SK-N-SH (cell line): ENCODE measurements at regions not wholly inside any gene's neighbourhood (a gene's known extent, or its start where the extent isn't known, plus 50 kb on each side); places are given as distances from the start of the nearest gene placed in this dataset.

Experiments used
- CTCF ChIA-PET: fragments of 300-600, 350-600 bp; formaldehyde crosslinking; extraction: SDS; loops from one replicate; lab custom pipeline; 2021; lab: Yijun Ruan, JAX
- POLR2A ChIA-PET: fragments of 350-600 bp; sonication (Branson Sonifier 250); formaldehyde crosslinking; extraction: SDS; loops from one replicate; lab custom pipeline; 2020; ENCODE audit warnings: antibody characterized with exemption, inconsistent platforms; lab: Yijun Ruan, JAX
- DNase-seq: peaks from one replicate; pipeline ENCODE4 v3.0.0; 2012
- H2AFZ ChIP-seq: fragments of 200-600 bp; sonication (generic); 2 replicates; pipeline ENCODE4 v1.8.1; 2016; ENCODE audit warnings: antibody characterized with exemption, mild to moderate bottlenecking, low read depth
- H3F3A ChIP-seq: fragments of 200-600 bp; sonication (generic); replicated peaks from 2 replicates; pipeline ENCODE3; 2016; ENCODE audit warnings: antibody characterized with exemption, mild to moderate bottlenecking; ENCODE audit not compliant: insufficient read depth
- H3K27ac ChIP-seq, 2 experiments: fragments of 200-500 bp in 1 of 2; fragments of 200-600 bp in 1 of 2; sonication (Bioruptor generic) in 1 of 2; sonication (generic), shearing (Covaris generic) in 1 of 2; 2 replicates each; pipeline versions ENCODE4 v1.5.1 to v1.6.1; 2014 to 2016; ENCODE audit warnings: low read depth in 2 of 2, inconsistent platforms in 1 of 2, low read length in 1 of 2, mild to moderate bottlenecking in 1 of 2, mixed read lengths in 1 of 2
- H3K27me3 ChIP-seq: fragments of 200-600 bp; sonication (generic), shearing (Covaris generic); 2 replicates; pipeline ENCODE4 v1.6.1; 2016; ENCODE audit warnings: mixed run types; ENCODE audit not compliant: insufficient read depth
- H3K36me3 ChIP-seq, 2 experiments: fragments of 200-500 bp in 1 of 2; fragments of 200-600 bp in 1 of 2; sonication (Bioruptor generic) in 1 of 2; sonication (generic) in 1 of 2; replicated peaks in 1 of 2; 2 replicates each; pipeline versions ENCODE3 to v1.5.1; 2014 to 2016; ENCODE audit warnings: low read length in 1 of 2, mild to moderate bottlenecking in 1 of 2; ENCODE audit not compliant: insufficient read depth in 2 of 2, control insufficient read depth in 1 of 2
- H3K4me1 ChIP-seq, 2 experiments: fragments of 200-500 bp in 1 of 2; fragments of 200-600 bp in 1 of 2; sonication (Bioruptor generic) in 1 of 2; sonication (generic), shearing (Covaris generic) in 1 of 2; 2 replicates each; pipeline versions ENCODE4 v1.5.1 to v1.6.1; 2014 to 2016; ENCODE audit warnings: low read depth in 1 of 2, low read length in 1 of 2, mixed run types in 1 of 2; ENCODE audit not compliant: insufficient read depth in 2 of 2, control insufficient read depth in 1 of 2
- H3K4me2 ChIP-seq: fragments of 200-600 bp; sonication (generic), shearing (Covaris generic); 2 replicates; pipeline ENCODE4 v1.6.1; 2017; ENCODE audit warnings: mixed run types
- H3K4me3 ChIP-seq, 2 experiments: fragments of 200-500 bp in 1 of 2; fragments of 200-600 bp in 1 of 2; sonication (Bioruptor generic) in 1 of 2; sonication (generic), shearing (Covaris generic) in 1 of 2; 2 replicates each; pipeline versions ENCODE4 v1.5.1 to v1.8.1; 2014 to 2016; ENCODE audit warnings: low read depth in 2 of 2, inconsistent platforms in 1 of 2, low read length in 1 of 2, mild to moderate bottlenecking in 1 of 2, mixed read lengths in 1 of 2, moderate library complexity in 1 of 2
- H3K79me2 ChIP-seq: fragments of 200-600 bp; sonication (generic); 2 replicates; pipeline ENCODE4 v1.8.1; 2017; ENCODE audit warnings: mild to moderate bottlenecking; ENCODE audit not compliant: insufficient read depth
- H3K9ac ChIP-seq: fragments of 200-600 bp; sonication (generic); 2 replicates; pipeline ENCODE4 v1.6.1; 2017; ENCODE audit warnings: mixed run types
- H3K9me2 ChIP-seq: fragments of 200-600 bp; sonication (generic); 2 replicates; pipeline ENCODE4 v1.6.1; 2017; ENCODE audit warnings: mixed run types
- H3K9me3 ChIP-seq: fragments of 200-600 bp; sonication (generic); 2 replicates; pipeline ENCODE4 v1.6.1; 2017; ENCODE audit warnings: mixed run types, mild to moderate bottlenecking, moderate library complexity
- H4K20me1 ChIP-seq: fragments of 200-600 bp; sonication (generic); 2 replicates; pipeline ENCODE4 v1.6.1; 2017; ENCODE audit warnings: mild to moderate bottlenecking, mixed run types; ENCODE audit not compliant: insufficient read depth
- EP300 ChIP-seq, 2 experiments: IDR thresholded peaks; 2 replicates each; pipeline versions ENCODE4 v1.4.0 to v1.6.1; 2012; ENCODE audit warnings: borderline replicate concordance in 1 of 2, low read depth in 1 of 2, low read length in 1 of 2
- EZH2phosphoT487 ChIP-seq: fragments of 200-600 bp; sonication (generic); IDR thresholded peaks from 2 replicates; pipeline ENCODE4 v1.6.1; 2017; ENCODE audit warnings: low read depth, mixed run types, mild to moderate bottlenecking, antibody characterized with exemption, moderate library complexity, borderline replicate concordance
- FOSL2 ChIP-seq: IDR thresholded peaks from 2 replicates; pipeline ENCODE4 v1.4.0; 2012; ENCODE audit warnings: low read depth, mild to moderate bottlenecking, moderate library complexity, borderline replicate concordance
- FOXJ3 ChIP-seq: sonication (generic); formaldehyde crosslinking; IDR thresholded peaks from 2 replicates; pipeline ENCODE4 v1.5.1; 2020; ENCODE audit warnings: mild to moderate bottlenecking, missing genetic modification reagents
- GABPA ChIP-seq: IDR thresholded peaks from 2 replicates; pipeline ENCODE4 v1.4.0; 2012; ENCODE audit warnings: low read depth, mild to moderate bottlenecking
- GATA2 ChIP-seq: sonication (generic); formaldehyde crosslinking; IDR thresholded peaks from 2 replicates; pipeline ENCODE4 v1.5.0; 2020; ENCODE audit warnings: mild to moderate bottlenecking, missing genetic modification reagents
- JUND ChIP-seq: IDR thresholded peaks from 2 replicates; pipeline ENCODE4 v1.4.0; 2012
- NFIC ChIP-seq: IDR thresholded peaks from 2 replicates; pipeline ENCODE4 v1.4.0; 2012; ENCODE audit warnings: borderline replicate concordance
- RAD21 ChIP-seq: IDR thresholded peaks from 2 replicates; pipeline ENCODE4 v1.6.1; 2012; ENCODE audit warnings: mild to moderate bottlenecking, low read length
- RCOR1 ChIP-seq: fragments of 150-350 bp; IDR thresholded peaks from 2 replicates; pipeline ENCODE4 v1.6.1; 2017; ENCODE audit warnings: antibody characterized with exemption, low read length
- RFX5 ChIP-seq: IDR thresholded peaks from 2 replicates; pipeline ENCODE4 v1.6.1; 2012; ENCODE audit warnings: mild to moderate bottlenecking, improper control_type of control experiment, low read length
- RXRA ChIP-seq: IDR thresholded peaks from 2 replicates; pipeline ENCODE4 v1.4.0; 2012; ENCODE audit warnings: low read depth, mild to moderate bottlenecking, borderline replicate concordance
- SMC3 ChIP-seq: IDR thresholded peaks from 2 replicates; pipeline ENCODE4 v1.6.1; 2012; ENCODE audit warnings: low read depth, low read length, improper control_type of control experiment
- WGBS: methylation state at CpG from one replicate; pipeline ENCODE4 v1.1.6; 2017; ENCODE audit warnings: low lambda C conversion rate; 5-methylcytosine and 5-hydroxymethylcytosine counted together
- TF ChIP-seq, protein P1 (sequence below): IDR thresholded peaks from 2 replicates; pipeline ENCODE4 v1.4.0; 2012; ENCODE audit warnings: low read depth
- TF ChIP-seq, protein P2 (sequence below): fragments of 150-350 bp; IDR thresholded peaks from 2 replicates; pipeline ENCODE4 v1.6.1; 2016; ENCODE audit warnings: mild to moderate bottlenecking, low read depth, low read length

- Histone ChIP-seq H3K4me2 (no peak overlapping the region), H3K9me2 (no peaks in the 10 kb centered on the region), H3K27me3 (no peaks in the 10 kb centered on the region), H3F3A (no peaks in the 10 kb centered on the region), H3K79me2 (no peaks in the 10 kb centered on the region), H3K4me1 (no peaks in the 10 kb centered on the region), H2AFZ (no peak overlapping the region), H3K9me3 (no peaks in the 10 kb centered on the region), H3K9ac (no peak overlapping the region)
- ChIA-PET CTCF (no interaction called here), POLR2A (no interaction called here)
- TF ChIP-seq RFX5 (no peak), FOSL2 (no peak), FOXJ3 (no peak), RCOR1 (no peak), JUND (no peak), EZH2phosphoT487 (no peak), RXRA (no peak), RAD21 (no peak), SMC3 (no peak)
- TF ChIP-seq, protein P1, sequence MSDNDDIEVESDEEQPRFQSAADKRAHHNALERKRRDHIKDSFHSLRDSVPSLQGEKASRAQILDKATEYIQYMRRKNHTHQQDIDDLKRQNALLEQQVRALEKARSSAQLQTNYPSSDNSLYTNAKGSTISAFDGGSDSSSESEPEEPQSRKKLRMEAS: no peak
- TF ChIP-seq, all 33 proteins: peak for 0
- Histone ChIP-seq H3K4me3 (no peak overlapping the region), H4K20me1 (no peaks in the 10 kb centered on the region), H3K36me3 (no peaks in the 10 kb centered on the region), H3K27ac (no peak overlapping the region)
- DNase-seq: no peak
Measured at GRCh38 chr3:3629911-3630310, 169.3 kb upstream of the LRRN1 start.

- no peak for TF ChIP-seq EP300 (IDR thresholded peaks at IDR 0.05; ENCODE audit: borderline replicate concordance in 1 of 2, low read depth in 1 of 2, low read length in 1 of 2)
- no peak for TF ChIP-seq FOSL2
- no peak for TF ChIP-seq NFIC
- TF ChIP-seq, protein P2, sequence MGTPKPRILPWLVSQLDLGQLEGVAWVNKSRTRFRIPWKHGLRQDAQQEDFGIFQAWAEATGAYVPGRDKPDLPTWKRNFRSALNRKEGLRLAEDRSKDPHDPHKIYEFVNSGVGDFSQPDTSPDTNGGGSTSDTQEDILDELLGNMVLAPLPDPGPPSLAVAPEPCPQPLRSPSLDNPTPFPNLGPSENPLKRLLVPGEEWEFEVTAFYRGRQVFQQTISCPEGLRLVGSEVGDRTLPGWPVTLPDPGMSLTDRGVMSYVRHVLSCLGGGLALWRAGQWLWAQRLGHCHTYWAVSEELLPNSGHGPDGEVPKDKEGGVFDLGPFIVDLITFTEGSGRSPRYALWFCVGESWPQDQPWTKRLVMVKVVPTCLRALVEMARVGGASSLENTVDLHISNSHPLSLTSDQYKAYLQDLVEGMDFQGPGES: no peak
- no peak for TF ChIP-seq GATA2
- TF ChIP-seq GABPA: no peak
- POLR2A ChIA-PET: no interaction called here
- Histone ChIP-seq H3K9me3 (no peaks in the 10 kb centered on the region), H3K79me2 (no peaks in the 10 kb centered on the region), H3K4me1 (no peaks in the 10 kb centered on the region), H4K20me1 (no peaks in the 10 kb centered on the region), H3K4me2 (no peak overlapping the region), H3K9ac (no peak overlapping the region), H3K27me3 (no peaks in the 10 kb centered on the region), H3F3A (no peaks in the 10 kb centered on the region), H3K27ac (no peak overlapping the region), H3K9me2 (no peaks in the 10 kb centered on the region), H3K4me3 (no peak overlapping the region), H2AFZ (no peak overlapping the region), H3K36me3 (no peaks in the 10 kb centered on the region)
- CTCF ChIA-PET: no interaction called here
- no peak for DNase-seq
- WGBS: 35% methylated on average over 3 of the region's 3 CpGs
Measured at GRCh38 chr3:3628676-3629328, 170.4 kb upstream of the LRRN1 start.
